ENCODE measurements at regions not wholly inside any gene's neighbourhood (a gene's known extent, or its start where the extent isn't known, plus 50 kb on each side); places are given as distances from the start of the nearest gene placed in this dataset.

DNA sequence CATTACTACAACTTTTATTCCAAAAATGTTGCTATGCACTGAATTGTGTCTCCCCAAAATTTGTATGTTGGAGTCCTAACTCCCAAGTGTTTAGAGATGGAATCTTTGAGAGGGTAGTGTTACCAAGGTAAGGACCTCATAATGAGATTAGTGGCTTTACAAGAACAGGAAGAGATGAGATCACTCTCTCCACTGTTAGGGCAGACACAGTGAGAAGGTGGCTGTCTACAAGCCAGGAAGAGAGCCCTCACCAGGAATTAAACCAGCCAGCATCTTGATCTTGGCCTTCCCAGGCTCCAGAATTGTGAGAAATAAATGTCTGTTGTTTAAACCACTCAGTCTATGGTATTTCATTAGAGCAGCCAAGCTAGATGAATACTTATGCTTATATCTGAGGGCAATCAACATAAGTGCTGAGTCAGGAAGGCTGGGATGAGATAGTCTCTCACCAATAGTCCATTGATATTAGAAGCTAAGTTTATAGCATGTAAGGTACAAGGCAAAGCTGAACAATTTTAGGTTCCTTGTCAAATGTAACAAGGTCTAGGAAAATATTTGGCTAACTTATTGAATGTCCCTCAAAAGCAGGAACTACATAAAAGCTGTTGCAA lies 317.6 kb upstream of the REG3G start:
- Mint-ChIP-seq H3K4me3 (ENCODE audit: unreplicated experiment) (no peak overlapping the region), H3K36me3 (ENCODE audit: unreplicated experiment) (no peaks in the 10 kb centered on the region), H3K27me3 (ENCODE audit: unreplicated experiment) (no peaks in the 10 kb centered on the region), H3K4me1 (ENCODE audit: low read depth, unreplicated experiment) (no peaks in the 10 kb centered on the region), H3K27ac (ENCODE audit: unreplicated experiment) (no peak overlapping the region), H3K9me3 (ENCODE audit: unreplicated experiment) (no peaks in the 10 kb centered on the region)
- TF ChIP-seq, protein P1, sequence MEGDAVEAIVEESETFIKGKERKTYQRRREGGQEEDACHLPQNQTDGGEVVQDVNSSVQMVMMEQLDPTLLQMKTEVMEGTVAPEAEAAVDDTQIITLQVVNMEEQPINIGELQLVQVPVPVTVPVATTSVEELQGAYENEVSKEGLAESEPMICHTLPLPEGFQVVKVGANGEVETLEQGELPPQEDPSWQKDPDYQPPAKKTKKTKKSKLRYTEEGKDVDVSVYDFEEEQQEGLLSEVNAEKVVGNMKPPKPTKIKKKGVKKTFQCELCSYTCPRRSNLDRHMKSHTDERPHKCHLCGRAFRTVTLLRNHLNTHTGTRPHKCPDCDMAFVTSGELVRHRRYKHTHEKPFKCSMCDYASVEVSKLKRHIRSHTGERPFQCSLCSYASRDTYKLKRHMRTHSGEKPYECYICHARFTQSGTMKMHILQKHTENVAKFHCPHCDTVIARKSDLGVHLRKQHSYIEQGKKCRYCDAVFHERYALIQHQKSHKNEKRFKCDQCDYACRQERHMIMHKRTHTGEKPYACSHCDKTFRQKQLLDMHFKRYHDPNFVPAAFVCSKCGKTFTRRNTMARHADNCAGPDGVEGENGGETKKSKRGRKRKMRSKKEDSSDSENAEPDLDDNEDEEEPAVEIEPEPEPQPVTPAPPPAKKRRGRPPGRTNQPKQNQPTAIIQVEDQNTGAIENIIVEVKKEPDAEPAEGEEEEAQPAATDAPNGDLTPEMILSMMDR (IDR thresholded peaks at IDR 0.05; ENCODE audit: partially characterized antibody, unreplicated experiment) = no peak
- DNase-seq = no peak

DNA sequence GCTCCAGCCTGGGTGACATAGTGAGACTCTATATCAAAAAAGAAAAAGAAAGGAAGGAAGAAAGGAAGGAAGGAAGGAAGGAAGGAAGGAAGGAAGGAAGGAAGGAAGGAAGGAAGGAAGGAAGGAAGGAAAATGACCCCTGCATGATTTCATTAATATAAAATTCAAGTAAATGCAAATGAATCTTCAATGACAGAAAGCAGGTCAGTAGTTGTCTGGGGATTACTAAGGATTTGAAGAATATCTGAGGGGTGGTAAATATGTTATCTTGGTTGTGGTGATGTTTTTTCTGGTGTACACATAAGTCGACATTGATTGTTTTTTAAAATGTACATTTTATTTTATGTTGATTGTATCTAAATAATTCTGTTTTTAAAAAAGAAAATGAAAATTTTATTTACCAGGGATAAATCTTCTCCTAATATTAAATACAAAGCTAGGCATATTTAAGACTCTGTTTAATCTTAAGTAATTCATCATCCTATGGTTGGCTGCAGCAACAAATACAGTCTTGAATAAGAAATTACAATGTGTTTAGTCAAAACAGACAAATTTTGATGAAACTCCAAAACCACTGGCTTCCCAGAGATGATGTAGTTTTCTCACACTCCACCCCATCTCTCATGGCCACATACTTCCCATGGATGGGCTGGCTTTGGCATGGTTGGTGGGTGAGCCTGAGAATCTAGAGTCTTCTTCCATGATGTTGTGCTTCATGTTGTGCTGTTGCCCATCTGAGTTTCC lies 314.7 kb upstream of the REG3G start:
- no peak for DNase-seq
- Mint-ChIP-seq H3K27ac (ENCODE audit: unreplicated experiment) (no peak overlapping the region), H3K9me3 (ENCODE audit: unreplicated experiment) (no peaks in the 10 kb centered on the region), H3K4me3 (ENCODE audit: unreplicated experiment) (no peak overlapping the region), H3K27me3 (ENCODE audit: unreplicated experiment) (no peaks in the 10 kb centered on the region), H3K36me3 (ENCODE audit: unreplicated experiment) (no peaks in the 10 kb centered on the region), H3K4me1 (ENCODE audit: low read depth, unreplicated experiment) (no peaks in the 10 kb centered on the region)
- TF ChIP-seq, protein P1 (IDR thresholded peaks at IDR 0.05; ENCODE audit: partially characterized antibody, unreplicated experiment) = no peak

DNA sequence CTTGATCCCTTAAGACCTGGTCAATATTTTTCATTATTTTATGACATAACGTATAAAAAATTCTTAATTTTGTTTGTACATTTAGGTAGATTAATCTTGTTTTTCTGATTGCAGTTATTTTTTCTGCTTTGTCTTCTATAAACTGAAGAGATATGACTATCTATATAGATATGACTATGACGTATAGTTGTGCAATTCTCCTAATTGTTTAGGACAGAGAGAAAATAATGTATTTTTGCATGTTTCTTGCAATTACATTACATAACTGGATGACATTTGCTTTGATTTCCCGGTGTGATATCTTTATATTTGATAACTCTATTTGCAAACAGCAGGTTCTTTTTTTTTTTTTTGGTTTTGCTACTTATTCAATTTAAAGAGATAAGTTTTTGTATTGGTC lies 310.2 kb upstream of the REG3G start:
- H3K27ac Mint-ChIP-seq (ENCODE audit: unreplicated experiment) = no peak overlapping the region
- H3K36me3 Mint-ChIP-seq (ENCODE audit: unreplicated experiment) = no peaks in the 10 kb centered on the region
- no peak for DNase-seq
- no peaks in the 10 kb centered on the region for H3K4me1 Mint-ChIP-seq (ENCODE audit: low read depth, unreplicated experiment)
- TF ChIP-seq, protein P1 (IDR thresholded peaks at IDR 0.05; ENCODE audit: partially characterized antibody, unreplicated experiment) = no peak
- no peak overlapping the region for H3K4me3 Mint-ChIP-seq (ENCODE audit: unreplicated experiment)
- H3K9me3 Mint-ChIP-seq (ENCODE audit: unreplicated experiment) = no peaks in the 10 kb centered on the region
- no peaks in the 10 kb centered on the region for H3K27me3 Mint-ChIP-seq (ENCODE audit: unreplicated experiment)

DNA sequence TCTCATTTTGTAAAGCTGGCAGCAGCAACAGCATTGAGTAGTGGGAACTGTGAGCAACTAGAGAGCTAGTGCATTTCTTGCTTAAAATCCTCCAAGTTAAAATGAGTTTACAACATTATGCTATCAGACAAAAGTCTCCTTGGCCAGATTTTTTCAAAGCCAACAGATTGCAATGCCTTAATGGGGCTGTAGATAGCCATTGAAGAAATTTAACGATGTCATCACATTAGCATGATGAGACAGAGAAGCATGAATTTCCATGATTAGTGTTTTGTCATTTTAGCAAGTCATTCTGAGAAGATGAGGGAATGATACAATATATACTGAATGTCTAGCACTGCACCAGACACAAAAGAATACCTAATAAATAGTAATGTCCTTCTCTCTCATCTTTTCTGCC lies 307.5 kb upstream of the REG3G start:
- Mint-ChIP-seq H3K27ac (ENCODE audit: unreplicated experiment) (no peak overlapping the region), H3K27me3 (ENCODE audit: unreplicated experiment) (no peaks in the 10 kb centered on the region), H3K4me1 (ENCODE audit: low read depth, unreplicated experiment) (no peaks in the 10 kb centered on the region), H3K4me3 (ENCODE audit: unreplicated experiment) (no peak overlapping the region), H3K36me3 (ENCODE audit: unreplicated experiment) (no peaks in the 10 kb centered on the region), H3K9me3 (ENCODE audit: unreplicated experiment) (no peaks in the 10 kb centered on the region)
- TF ChIP-seq, protein P1 (IDR thresholded peaks at IDR 0.05; ENCODE audit: partially characterized antibody, unreplicated experiment) = no peak
- no peak for DNase-seq

DNA sequence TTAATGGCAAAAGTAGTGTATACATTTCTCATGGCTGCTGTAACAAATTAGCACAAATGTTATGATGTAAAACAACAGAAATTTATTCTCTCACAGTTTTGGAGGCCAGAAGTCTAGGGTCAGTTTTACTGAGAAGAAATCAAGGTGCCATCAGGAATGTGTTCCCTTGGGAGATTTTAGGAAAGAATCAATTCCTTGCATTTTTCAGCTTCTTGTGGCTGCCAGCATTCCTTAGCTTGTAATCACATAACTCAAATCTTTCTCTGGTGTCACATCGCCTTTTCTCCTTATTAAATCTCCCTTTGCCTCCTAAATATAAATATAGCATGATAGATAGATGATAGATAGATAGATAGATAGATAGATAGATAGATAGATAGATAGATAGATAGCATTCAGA lies 307.0 kb upstream of the REG3G start:
- TF ChIP-seq, protein P1 (IDR thresholded peaks at IDR 0.05; ENCODE audit: partially characterized antibody, unreplicated experiment) = no peak
- no peaks in the 10 kb centered on the region for H3K27me3 Mint-ChIP-seq (ENCODE audit: unreplicated experiment)
- no peak for DNase-seq

More for the DNA sequence above, 307.0 kb upstream of the REG3G start:
- H3K4me1 Mint-ChIP-seq (ENCODE audit: low read depth, unreplicated experiment) = no peaks in the 10 kb centered on the region
- no peaks in the 10 kb centered on the region for H3K9me3 Mint-ChIP-seq (ENCODE audit: unreplicated experiment)
- no peak overlapping the region for H3K4me3 Mint-ChIP-seq (ENCODE audit: unreplicated experiment)
- no peak overlapping the region for H3K27ac Mint-ChIP-seq (ENCODE audit: unreplicated experiment)
- no peaks in the 10 kb centered on the region for H3K36me3 Mint-ChIP-seq (ENCODE audit: unreplicated experiment)
